PC-3 (cell line): ENCODE measurements at regions not wholly inside any gene's neighbourhood (a gene's known extent, or its start where the extent isn't known, plus 50 kb on each side); places are given as distances from the start of the nearest gene placed in this dataset.

Experiments
- ATAC-seq: fragments of 200-7000 bp; cut with Tn5 transposase; 2 replicates; pipeline ENCODE4 v1.9.1; 2020; ENCODE audit warnings: mild to moderate bottlenecking, moderate library complexity
- BruUV-seq: library from RNA; stranded (reverse); fragments of 400-500 nt; replicated peaks from 2 replicates; lab custom pipeline; 2021; lab: Mats Ljungman, UMichigan
- CTCF ChIA-PET: fragments of 300-600 bp; sonication (Branson Sonifier 250); formaldehyde crosslinking; loops from one replicate; lab custom pipeline; 2022; ENCODE audit warnings: antibody characterized with exemption; lab: Charles Lee
- POLR2A ChIA-PET: fragments of 300-600 bp; sonication (Branson Sonifier 250); formaldehyde crosslinking; loops from one replicate; lab custom pipeline; 2022; ENCODE audit warnings: antibody characterized with exemption; ENCODE audit not compliant: unreplicated experiment; lab: Charles Lee
- DNase-seq: peaks from one replicate; pipeline ENCODE4 v3.0.0-alpha.2; 2015
- H2AFZ ChIP-seq: fragments of 300-600 bp; sonication (generic); 2 replicates; pipeline ENCODE4 v1.6.0; 2016; ENCODE audit warnings: antibody characterized with exemption, low read length
- H3F3A ChIP-seq: fragments of 300-600 bp; sonication (generic); one replicate; pipeline ENCODE4 v1.6.0; 2017; ENCODE audit warnings: antibody characterized with exemption, low read length, control low read depth, mild to moderate bottlenecking; ENCODE audit not compliant: unreplicated experiment
- H3K27ac ChIP-seq: fragments of 300-600 bp; sonication (generic); 2 replicates; pipeline ENCODE4 v1.5.1; 2016; ENCODE audit warnings: mild to moderate bottlenecking, low read length
- H3K27me3 ChIP-seq: fragments of 300-600 bp; sonication (generic); 2 replicates; pipeline ENCODE4 v1.6.1; 2016; ENCODE audit warnings: low read length, mixed read lengths
- H3K36me3 ChIP-seq: fragments of 300-600 bp; sonication (generic); 2 replicates; pipeline ENCODE4 v1.6.1; 2016; ENCODE audit warnings: low read depth, mixed run types, low read length, mixed read lengths
- H3K4me1 ChIP-seq: fragments of 300-600 bp; sonication (generic); 2 replicates; pipeline ENCODE4 v1.5.1; 2016; ENCODE audit warnings: low read length; ENCODE audit not compliant: insufficient read depth
- H3K4me2 ChIP-seq: fragments of 300-600 bp; sonication (generic); 2 replicates; pipeline ENCODE4 v1.6.0; 2016; ENCODE audit warnings: low read length
- H3K4me3 ChIP-seq: fragments of 300-600 bp; sonication (generic); 2 replicates; pipeline ENCODE4 v1.5.1; 2016; ENCODE audit warnings: mild to moderate bottlenecking, low read length, mixed read lengths
- H3K79me2 ChIP-seq: fragments of 300-600 bp; sonication (generic); 2 replicates; pipeline ENCODE4 v1.6.1; 2017; ENCODE audit warnings: low read length, mixed read lengths
- H3K9ac ChIP-seq: fragments of 300-600 bp; sonication (generic); 2 replicates; pipeline ENCODE4 v1.6.0; 2016; ENCODE audit warnings: mild to moderate bottlenecking, low read length
- H3K9me2 ChIP-seq: fragments of 300-600 bp; sonication (generic); replicated peaks from 2 replicates; pipeline ENCODE4 v1.6.1; 2016; ENCODE audit warnings: mixed run types, low read length, mixed read lengths
- H3K9me3 ChIP-seq: fragments of 300-600 bp; sonication (generic); 2 replicates; pipeline ENCODE4 v1.6.1; 2016; ENCODE audit warnings: low read length, mixed read lengths
- H4K20me1 ChIP-seq: fragments of 300-600 bp; sonication (generic); 2 replicates; pipeline ENCODE4 v1.6.1; 2016; ENCODE audit warnings: low read length, mixed read lengths
- CTCF ChIP-seq: fragments of 300-600 bp; sonication (generic); conservative IDR thresholded peaks from 2 replicates; pipeline ENCODE4 v1.5.1; 2017; ENCODE audit warnings: antibody characterized with exemption, low read depth, mild to moderate bottlenecking, low read length
- EZH2 ChIP-seq: fragments of 300-600 bp; sonication (generic); IDR thresholded peaks from one replicate; pipeline ENCODE4 v1.6.1; 2017; ENCODE audit warnings: antibody characterized with exemption, mild to moderate bottlenecking, low read length; ENCODE audit not compliant: unreplicated experiment
- EZH2phosphoT487 ChIP-seq: fragments of 300-600 bp; sonication (generic); IDR thresholded peaks from 2 replicates; pipeline ENCODE4 v1.6.1; 2018; ENCODE audit warnings: mild to moderate bottlenecking, antibody characterized with exemption, low read length, borderline replicate concordance
- intact Hi-C: fragments of 100-400 bp; cut with micrococcal nuclease; formaldehyde crosslinking; loops from 2 replicates; pipeline ENCODE4 v1.9.0; 2023

GRCh38 chr10:26355241-26355640 lies 82.9 kb upstream of the APBB1IP start:
- Histone ChIP-seq H3K4me1 (no peaks in the 10 kb centered on the region), H2AFZ (no peak overlapping the region), H3K9me2 (no peaks in the 10 kb centered on the region), H3K4me3 (no peak overlapping the region), H3K27ac (no peak overlapping the region), H4K20me1 (no peaks in the 10 kb centered on the region), H3F3A (no peaks in the 10 kb centered on the region), H3K79me2 (no peaks in the 10 kb centered on the region), H3K27me3 (no peaks in the 10 kb centered on the region), H3K4me2 (no peak overlapping the region), H3K36me3 (no peaks in the 10 kb centered on the region), H3K9me3 (no peaks in the 10 kb centered on the region), H3K9ac (no peak overlapping the region)
- TF ChIP-seq EZH2phosphoT487 (no peak), CTCF (no peak), EZH2 (no peak)
- ATAC-seq (no peak), DNase-seq (no peak)
- no TSS peak for BruUV-seq
- intact Hi-C loops = no loop called here
- ChIA-PET POLR2A (no interaction called here), CTCF (no interaction called here)

GRCh38 chr10:26357203-26357602 lies 80.9 kb upstream of the APBB1IP start:
- TF ChIP-seq CTCF (no peak), EZH2 (no peak), EZH2phosphoT487 (no peak)

GRCh38 chr10:26358071-26358470 lies 80.1 kb upstream of the APBB1IP start:
- Histone ChIP-seq H3K27ac (no peak overlapping the region), H3K4me3 (no peak overlapping the region), H2AFZ (no peak overlapping the region), H3K9ac (no peak overlapping the region), H3K27me3 (0 out of 2 replicates have a peak, but pooled peaks cover 2% of the 10 kb centered on the region), H3K9me3 (no peaks in the 10 kb centered on the region), H3K79me2 (no peaks in the 10 kb centered on the region), H3K36me3 (no peaks in the 10 kb centered on the region), H3F3A (no peaks in the 10 kb centered on the region), H3K9me2 (no peaks in the 10 kb centered on the region), H3K4me2 (no peak overlapping the region), H4K20me1 (no peaks in the 10 kb centered on the region), H3K4me1 (no peaks in the 10 kb centered on the region)
- POLR2A ChIA-PET = no interaction called here
- CTCF ChIA-PET = no interaction called here
- intact Hi-C loops = no loop called here
- TF ChIP-seq CTCF (no peak), EZH2 (no peak), EZH2phosphoT487 (no peak)
- no peak for DNase-seq
- ATAC-seq = no peak
- BruUV-seq = no TSS peak

More at GRCh38 chr10:26357203-26357602, 80.9 kb upstream of the APBB1IP start:
- no peaks in the 10 kb centered on the region for H4K20me1 ChIP-seq
- no peak overlapping the region for H3K4me3 ChIP-seq
- H3K27ac ChIP-seq = no peak overlapping the region
- H3F3A ChIP-seq = no peaks in the 10 kb centered on the region
- no peaks in the 10 kb centered on the region for H3K4me1 ChIP-seq
- ChIA-PET POLR2A (no interaction called here), CTCF (no interaction called here)
- no peaks in the 10 kb centered on the region for H3K36me3 ChIP-seq
- no peak overlapping the region for H3K9ac ChIP-seq
- H3K27me3 ChIP-seq = 0 out of 2 replicates have a peak, but pooled peaks cover 2% of the 10 kb centered on the region
- no peak for DNase-seq
- no peaks in the 10 kb centered on the region for H3K9me2 ChIP-seq
- no peaks in the 10 kb centered on the region for H3K9me3 ChIP-seq
- no peak overlapping the region for H2AFZ ChIP-seq
- H3K4me2 ChIP-seq = no peak overlapping the region
- ATAC-seq = no peak
- no peaks in the 10 kb centered on the region for H3K79me2 ChIP-seq
- BruUV-seq = no TSS peak
- intact Hi-C loops = no loop called here
